GM23338 (cell line): ENCODE measurements at regions not wholly inside any gene's neighbourhood (a gene's known extent, or its start where the extent isn't known, plus 50 kb on each side); places are given as distances from the start of the nearest gene placed in this dataset.

Experiments
- ATAC-seq: fragments of 200-7000 bp; cut with Tn5 transposase; 3 replicates; pipeline ENCODE4 v1.9.1; 2020
- DNase-seq: peaks from one replicate; pipeline ENCODE4 v3.0.0-alpha.2; 2015; ENCODE audit warnings: low spot score
- H2AFZ ChIP-seq: fragments of 200-600 bp; sonication (generic); 2 replicates; pipeline ENCODE4 v1.8.0; 2016; ENCODE audit warnings: antibody characterized with exemption, mild to moderate bottlenecking, moderate library complexity
- H3F3A ChIP-seq: fragments of 200-600 bp; sonication (generic); replicated peaks from 2 replicates; pipeline ENCODE4 v1.8.0; 2017; ENCODE audit warnings: antibody characterized with exemption, mixed run types, low read depth
- H3K27ac ChIP-seq: fragments of 200-600 bp; sonication (generic); 2 replicates; pipeline ENCODE4 v1.6.1; 2016; ENCODE audit warnings: low read depth
- H3K27me3 ChIP-seq: fragments of 200-600 bp; sonication (generic); 2 replicates; pipeline ENCODE4 v1.8.0; 2016; ENCODE audit warnings: mild to moderate bottlenecking, mixed run types, moderate library complexity; ENCODE audit not compliant: insufficient read depth
- H3K36me3 ChIP-seq: fragments of 200-600 bp; sonication (generic); 2 replicates; pipeline ENCODE4 v1.8.0; 2016; ENCODE audit warnings: mild to moderate bottlenecking; ENCODE audit not compliant: insufficient read depth
- H3K4me1 ChIP-seq: fragments of 200-600 bp; sonication (generic); 2 replicates; pipeline ENCODE4 v1.8.0; 2016; ENCODE audit warnings: mild to moderate bottlenecking, moderate library complexity; ENCODE audit not compliant: insufficient read depth
- H3K4me2 ChIP-seq: fragments of 200-600 bp; sonication (generic); 2 replicates; pipeline ENCODE4 v1.7.1; 2017; ENCODE audit warnings: mixed run types
- H3K4me3 ChIP-seq: fragments of 200-600 bp; sonication (generic); 2 replicates; pipeline ENCODE4 v1.6.1; 2016; ENCODE audit warnings: mixed run types
- H3K79me2 ChIP-seq: fragments of 200-600 bp; sonication (generic); replicated peaks from 2 replicates; pipeline ENCODE4 v1.8.0; 2017; ENCODE audit warnings: mild to moderate bottlenecking; ENCODE audit not compliant: insufficient read depth
- H3K9me2 ChIP-seq: fragments of 200-600 bp; sonication (generic); 2 replicates; pipeline ENCODE4 v1.8.0; 2017; ENCODE audit not compliant: insufficient read depth
- H4K20me1 ChIP-seq: fragments of 200-600 bp; sonication (generic); replicated peaks from 2 replicates; pipeline ENCODE4 v1.8.0; 2017; ENCODE audit warnings: mild to moderate bottlenecking; ENCODE audit not compliant: insufficient read depth
- H3K27ac Mint-ChIP-seq: 2 replicates; pipeline ENCODE4 v1.8.0; 2020; ENCODE audit warnings: inconsistent platforms, mild to moderate bottlenecking, moderate library complexity, mixed read lengths
- H3K27me3 Mint-ChIP-seq: 3 replicates; pipeline ENCODE4 v1.8.0; 2022; ENCODE audit warnings: low read depth, mild to moderate bottlenecking, moderate library complexity, mixed read lengths, inconsistent platforms; ENCODE audit not compliant: insufficient read depth, poor library complexity
- H3K36me3 Mint-ChIP-seq: 3 replicates; pipeline ENCODE4 v1.8.0; 2021; ENCODE audit warnings: low read depth, mild to moderate bottlenecking, inconsistent platforms, moderate library complexity, mixed read lengths
- H3K4me1 Mint-ChIP-seq: 3 replicates; pipeline ENCODE4 v1.8.0; 2020; ENCODE audit warnings: mild to moderate bottlenecking, inconsistent platforms, mixed read lengths
- H3K4me3 Mint-ChIP-seq: 3 replicates; pipeline ENCODE4 v1.8.0; 2021; ENCODE audit warnings: moderate library complexity, mild to moderate bottlenecking, inconsistent platforms, mixed read lengths
- H3K9me3 Mint-ChIP-seq: 3 replicates; pipeline ENCODE4 v1.8.0; 2020; ENCODE audit warnings: moderate library complexity, mild to moderate bottlenecking, inconsistent platforms, mixed read lengths
- CREB1 ChIP-seq: fragments of 250-450 bp; sonication (Bioruptor Pico); IDR thresholded peaks from 2 replicates; pipeline ENCODE4 v1.5.0; 2020; ENCODE audit warnings: low read depth, mild to moderate bottlenecking, moderate library complexity
- CTCF ChIP-seq, 2 experiments: fragments of 200-600 bp in 1 of 2; sonication (generic) in 1 of 2; conservative IDR thresholded peaks; 2 replicates each; pipeline versions ENCODE4 v1.5.1 to v1.6.1; 2016 to 2017; ENCODE audit warnings: antibody characterized with exemption in 2 of 2, low read depth in 2 of 2, mild to moderate bottlenecking in 2 of 2, moderate library complexity in 1 of 2
- ETS1 ChIP-seq: IDR thresholded peaks from 2 replicates; pipeline ENCODE4 v1.6.1; 2016; ENCODE audit warnings: antibody characterized with exemption
- EZH2 ChIP-seq: fragments of 200-600 bp; sonication (generic); IDR thresholded peaks from one replicate; pipeline ENCODE4 v1.8.0; 2017; ENCODE audit warnings: antibody characterized with exemption, mild to moderate bottlenecking, low read depth; ENCODE audit not compliant: unreplicated experiment
- EZH2phosphoT487 ChIP-seq: fragments of 200-600 bp; sonication (generic); IDR thresholded peaks from one replicate; pipeline ENCODE4 v1.8.1; 2018; ENCODE audit warnings: antibody characterized with exemption; ENCODE audit not compliant: unreplicated experiment
- JUNB ChIP-seq: IDR thresholded peaks from one replicate; pipeline ENCODE4 v1.6.1; 2016; ENCODE audit warnings: antibody characterized with exemption; ENCODE audit not compliant: unreplicated experiment
- NANOG ChIP-seq: IDR thresholded peaks from 2 replicates; pipeline ENCODE4 v1.6.1; 2016; ENCODE audit warnings: antibody characterized with exemption, borderline replicate concordance
- POLR2AphosphoS5 ChIP-seq: IDR thresholded peaks from 2 replicates; pipeline ENCODE4 v1.6.1; 2016; ENCODE audit warnings: antibody characterized with exemption, low read depth
- REST ChIP-seq: IDR thresholded peaks from one replicate; pipeline ENCODE4 v1.6.1; 2018; ENCODE audit warnings: antibody characterized with exemption; ENCODE audit not compliant: unreplicated experiment
- STAT1 ChIP-seq: IDR thresholded peaks from one replicate; pipeline ENCODE4 v1.6.1; 2016; ENCODE audit warnings: antibody characterized with exemption; ENCODE audit not compliant: unreplicated experiment
- ZNF114 ChIP-seq: fragments of 250-450 bp; sonication (Bioruptor Pico); IDR thresholded peaks from 2 replicates; pipeline ENCODE4 v1.5.0; 2020; ENCODE audit warnings: mild to moderate bottlenecking, moderate library complexity
- ZNF331 ChIP-seq: fragments of 250-450 bp; sonication (Bioruptor Pico); IDR thresholded peaks from 2 replicates; pipeline ENCODE4 v1.5.0; 2020; ENCODE audit warnings: low read depth, mild to moderate bottlenecking, moderate library complexity
- ZNF462 ChIP-seq: fragments of 250-450 bp; sonication (Bioruptor Pico); IDR thresholded peaks from 2 replicates; pipeline ENCODE4 v1.5.0; 2020; ENCODE audit warnings: mild to moderate bottlenecking, moderate library complexity

- no peaks in the 10 kb centered on the region; the same call in 2 of the 3 replicates for H3K9me3 Mint-ChIP-seq
- Histone ChIP-seq H3K4me1 (peaks cover 49% of the 10 kb centered on the region), H4K20me1 (no peaks in the 10 kb centered on the region), H2AFZ (no peak overlapping the region), H3K79me2 (no peaks in the 10 kb centered on the region), H3K9me2 (no peaks in the 10 kb centered on the region), H3K4me2 (no peak overlapping the region), H3F3A (peaks cover 12% of the 10 kb centered on the region; the same call in 1 of the 2 replicates), H3K36me3 (no peaks in the 10 kb centered on the region), H3K27me3 (no peaks in the 10 kb centered on the region), H3K4me3 (no peak overlapping the region), H3K27ac (no peak overlapping the region)
- H3K27ac Mint-ChIP-seq: no peak overlapping the region
- H3K4me1 Mint-ChIP-seq: peaks cover 63% of the 10 kb centered on the region
- ATAC-seq (no peak), DNase-seq (no peak)
- no peaks in the 10 kb centered on the region; the same call in 2 of the 3 replicates for H3K36me3 Mint-ChIP-seq
- H3K4me3 Mint-ChIP-seq: no peak overlapping the region
- peaks cover 13% of the 10 kb centered on the region for H3K27me3 Mint-ChIP-seq
- TF ChIP-seq ETS1: no peak
- no peak for TF ChIP-seq JUNB
- TF ChIP-seq CTCF (conservative IDR thresholded peaks at IDR 0.05; ENCODE audit: low read depth in 2 of 2): no peak
- TF ChIP-seq EZH2: no peak
- TF ChIP-seq NANOG: no peak
- no peak for TF ChIP-seq REST
- no peak for TF ChIP-seq EZH2phosphoT487
- TF ChIP-seq ZNF331 (CRISPR knock-in tag): no peak
- TF ChIP-seq ZNF114 (CRISPR knock-in tag): no peak
- TF ChIP-seq CREB1: no peak
- no peak for TF ChIP-seq STAT1
- no peak for TF ChIP-seq POLR2AphosphoS5
- no peak for TF ChIP-seq ZNF462
These were observed 141.0 kb downstream of the ENGASE start for GRCh38 chr17:79215631-79216030.
